Testis (tissue), 2 donors: ENCODE measurements at regions not wholly inside any gene's neighbourhood (a gene's known extent, or its start where the extent isn't known, plus 50 kb on each side); places are given as distances from the start of the nearest gene placed in this dataset.

Source experiments
- DNase-seq: peaks from one replicate; pipeline ENCODE4 v3.0.0-alpha.2; 2019
- H3K27ac ChIP-seq, 2 donors: fragments of 200-600 bp; sonication (generic); one replicate each; pipeline ENCODE4 v1.5.1; 2019
- H3K27me3 ChIP-seq: fragments of 200-600 bp; sonication (generic); one replicate; pipeline ENCODE4 v1.5.1; 2019
- H3K36me3 ChIP-seq: fragments of 200-600 bp; sonication (generic); one replicate; pipeline ENCODE4 v1.5.1; 2017; ENCODE audit warnings: low read depth; ENCODE audit errors: missing control alignments
- H3K4me1 ChIP-seq: fragments of 200-600 bp; sonication (generic); one replicate; pipeline ENCODE4 v1.5.1; 2019
- H3K4me3 ChIP-seq, 2 donors: fragments of 200-600 bp; sonication (generic); one replicate each; pipeline ENCODE4 v1.5.1; 2017 to 2019
- H3K9me3 ChIP-seq: fragments of 200-600 bp; sonication (generic); one replicate; pipeline ENCODE4 v1.5.1; 2017
- CTCF ChIP-seq, 3 experiments: fragments of 450-650 bp in 2 of 3; fragments of 200-600 bp in 1 of 3; sonication (generic) in 1 of 3; IDR thresholded peaks; one replicate each; pipeline ENCODE4 v1.5.1; 2016 to 2019; ENCODE audit warnings: antibody characterized with exemption in 3 of 3, mild to moderate bottlenecking in 2 of 3, moderate library complexity in 1 of 3
- POLR2A ChIP-seq: fragments of 450-650 bp; IDR thresholded peaks from one replicate; pipeline ENCODE4 v1.6.1; 2017; ENCODE audit warnings: antibody characterized with exemption, mild to moderate bottlenecking, moderate library complexity
- WGBS, 2 donors: methylation state at CpG; one replicate each; pipeline ENCODE4 v1.1.5; 2018; 5-methylcytosine and 5-hydroxymethylcytosine counted together
- intact Hi-C: fragments of 100-400 bp; cut with DNase I; formaldehyde crosslinking; loops from one replicate; pipeline ENCODE4 v1.15.1; 2023; ENCODE audit warnings: low total_unique reads

GRCh38 chr5:110909950-110910349 is 161.6 kb upstream of the TSLP start:
- no peak for TF ChIP-seq POLR2A
- no peak for TF ChIP-seq CTCF (IDR thresholded peaks at IDR 0.05)
- Histone ChIP-seq H3K4me3 (no peak overlapping the region), H3K9me3 (no peaks in the 10 kb centered on the region), H3K27me3 (no peaks in the 10 kb centered on the region), H3K27ac (no peak overlapping the region), H3K36me3 (no peaks in the 10 kb centered on the region), H3K4me1 (no peaks in the 10 kb centered on the region)
- intact Hi-C loops, result no loop called here
- no peak for DNase-seq

GRCh38 chr5:110913221-110913620 is 158.3 kb upstream of the TSLP start:
- Histone ChIP-seq H3K4me3 (no peak overlapping the region), H3K27ac (no peak overlapping the region), H3K36me3 (no peaks in the 10 kb centered on the region), H3K9me3 (no peaks in the 10 kb centered on the region), H3K4me1 (no peaks in the 10 kb centered on the region), H3K27me3 (no peaks in the 10 kb centered on the region)
- WGBS, 2 donors, result 93 to 98% methylated on average over 1 of the region's 1 CpG
- intact Hi-C loops, result no loop called here
- TF ChIP-seq POLR2A, result no peak
- no peak for TF ChIP-seq CTCF (IDR thresholded peaks at IDR 0.05)
- no peak for DNase-seq

- no peak overlapping the region for H3K4me3 ChIP-seq
- intact Hi-C loops, result no loop called here
- WGBS, 2 donors, result 49 to 50% methylated on average over 6 of the region's 6 CpGs
Observed at GRCh38 chr5:110916381-110917049, 155.0 kb upstream of the TSLP start.

GRCh38 chr5:110917161-110917875 is 154.2 kb upstream of the TSLP start:
- Histone ChIP-seq H3K4me1 (no peaks in the 10 kb centered on the region), H3K4me3 (no peak overlapping the region), H3K36me3 (no peaks in the 10 kb centered on the region), H3K9me3 (no peaks in the 10 kb centered on the region), H3K27ac (no peak overlapping the region), H3K27me3 (no peaks in the 10 kb centered on the region)
- WGBS, 2 donors, result 53 to 55% methylated on average over 6 of the region's 6 CpGs
- no peak for DNase-seq
- TF ChIP-seq POLR2A (no peak), CTCF (IDR thresholded peaks at IDR 0.05) (no peak)
- intact Hi-C loops, result no loop called here

More at GRCh38 chr5:110916381-110917049, 155.0 kb upstream of the TSLP start:
- Histone ChIP-seq H3K36me3 (no peaks in the 10 kb centered on the region), H3K27ac (no peak overlapping the region), H3K9me3 (no peaks in the 10 kb centered on the region), H3K27me3 (no peaks in the 10 kb centered on the region), H3K4me1 (no peaks in the 10 kb centered on the region)
- no peak for TF ChIP-seq CTCF (IDR thresholded peaks at IDR 0.05)
- TF ChIP-seq POLR2A, result no peak
- DNase-seq, result no peak

- H3K9me3 ChIP-seq, result no peaks in the 10 kb centered on the region
- intact Hi-C loops, result no loop called here
- no peaks in the 10 kb centered on the region for H3K4me1 ChIP-seq
- H3K27ac ChIP-seq, result no peak overlapping the region
- DNase-seq, result no peak
- no peaks in the 10 kb centered on the region for H3K27me3 ChIP-seq
- TF ChIP-seq CTCF (IDR thresholded peaks at IDR 0.05) (no peak), POLR2A (no peak)
- no peak overlapping the region for H3K4me3 ChIP-seq
- H3K36me3 ChIP-seq, result no peaks in the 10 kb centered on the region
- WGBS, 2 donors, result 72% methylated on average over 1 of the region's 1 CpG
Observed at GRCh38 chr5:110918683-110919082, 152.8 kb upstream of the TSLP start.
